Endothelial cell of umbilical vein (primary cell): ENCODE measurements at regions not wholly inside any gene's neighbourhood (a gene's known extent, or its start where the extent isn't known, plus 50 kb on each side); places are given as distances from the start of the nearest gene placed in this dataset.

Experiments used
- BruUV-seq: library from RNA; stranded (reverse); fragments of 400-500 nt; replicated peaks from 2 replicates; lab custom pipeline; 2021; lab: Mats Ljungman, UMichigan
- CTCF ChIA-PET: fragments of 300-600, 350-600 bp; sonication (Branson Sonifier 250); formaldehyde crosslinking; loops from one replicate; lab custom pipeline; 2021; ENCODE audit warnings: antibody characterized with exemption, inconsistent platforms; lab: Charles Lee
- POLR2A ChIA-PET: fragments of 300-600, 350-600 bp; sonication (Branson Sonifier 250); formaldehyde crosslinking; loops from one replicate; lab custom pipeline; 2021; ENCODE audit warnings: antibody characterized with exemption, inconsistent platforms; lab: Charles Lee
- DNase-seq: peaks from one replicate; pipeline ENCODE4 v3.0.0-alpha.2; 2011; ENCODE audit warnings: low read depth, low spot score
- FAIRE-seq: peaks from 2 replicates; lab custom pipeline; 2011; peaks lifted over from hg19 to GRCh38; lab: Jason Lieb, UNC
- H2AFZ ChIP-seq: 2 replicates; pipeline ENCODE4 v1.6.0; 2012; ENCODE audit warnings: low read depth, low read length, control low read depth, inconsistent platforms
- H3K27ac ChIP-seq: 2 replicates; pipeline ENCODE4 v1.5.1; 2011; ENCODE audit warnings: low read depth, mild to moderate bottlenecking, control low read depth, low read length, moderate library complexity; ENCODE audit not compliant: insufficient read depth
- H3K27me3 ChIP-seq, 2 experiments: 2 replicates each; pipeline versions ENCODE4 v1.6.0 to v1.6.1; 2011; ENCODE audit warnings: low read length in 2 of 2, mixed read lengths in 1 of 2; ENCODE audit not compliant: control insufficient read depth in 2 of 2, insufficient read depth in 2 of 2
- H3K36me3 ChIP-seq, 2 experiments: 2 replicates in 1 of 2; 3 replicates in 1 of 2; pipeline ENCODE4 v1.5.1; 2011; ENCODE audit warnings: low read length in 2 of 2, mild to moderate bottlenecking in 1 of 2, moderate library complexity in 1 of 2; ENCODE audit not compliant: control insufficient read depth in 2 of 2, insufficient read depth in 2 of 2; ENCODE audit errors: extremely low read depth in 1 of 2
- H3K4me1 ChIP-seq: 3 replicates; pipeline ENCODE4 v1.5.1; 2011; ENCODE audit warnings: mild to moderate bottlenecking, low read length; ENCODE audit not compliant: control insufficient read depth, insufficient read depth; ENCODE audit errors: extremely low read depth
- H3K4me2 ChIP-seq: 2 replicates; pipeline ENCODE4 v1.6.1; 2011; ENCODE audit warnings: low read length, control low read depth, mixed read lengths; ENCODE audit not compliant: insufficient read depth
- H3K4me3 ChIP-seq, 3 experiments: fragments of 200-600 bp in 1 of 3; sonication (generic), shearing (Covaris generic) in 1 of 3; replicated peaks in 1 of 3; 2 replicates each; pipeline ENCODE4 v1.5.1; 2011 to 2016; ENCODE audit warnings: control low read depth in 3 of 3, low read length in 3 of 3, mild to moderate bottlenecking in 2 of 3, inconsistent platforms in 1 of 3, low read depth in 1 of 3, moderate library complexity in 1 of 3; ENCODE audit not compliant: insufficient read depth in 1 of 3
- H3K79me2 ChIP-seq: 2 replicates; pipeline ENCODE4 v1.6.0; 2012; ENCODE audit warnings: low read length, inconsistent platforms; ENCODE audit not compliant: control insufficient read depth, insufficient read depth
- H3K9ac ChIP-seq: replicated peaks from 2 replicates; pipeline ENCODE3; 2011; ENCODE audit warnings: low read length, control low read depth; ENCODE audit not compliant: insufficient read depth; ENCODE audit errors: extremely low read depth
- H3K9me1 ChIP-seq: replicated peaks from 3 replicates; pipeline ENCODE4 v1.6.0; 2011; ENCODE audit warnings: mild to moderate bottlenecking, low read length; ENCODE audit not compliant: control insufficient read depth, insufficient read depth; ENCODE audit errors: extremely low read depth
- H3K9me3 ChIP-seq: replicated peaks from 2 replicates; pipeline ENCODE4 v1.5.1; 2012; ENCODE audit warnings: low read length, inconsistent platforms; ENCODE audit not compliant: control insufficient read depth, insufficient read depth
- H4K20me1 ChIP-seq: replicated peaks from 2 replicates; pipeline ENCODE3; 2011; ENCODE audit warnings: mild to moderate bottlenecking, low read length; ENCODE audit not compliant: control insufficient read depth, insufficient read depth; ENCODE audit errors: extremely low read depth
- CTCF ChIP-seq, 2 donors: IDR thresholded peaks; 1 replicate in 1 of 2; 2 replicates in 1 of 2; pipeline ENCODE4 v1.5.1; 2011; ENCODE audit warnings: low read length in 2 of 2, mild to moderate bottlenecking in 2 of 2, moderate library complexity in 2 of 2, control low read depth in 1 of 2, inconsistent platforms in 1 of 2, low read depth in 1 of 2; ENCODE audit not compliant: insufficient read depth in 1 of 2; ENCODE audit errors: extremely low read depth in 1 of 2
- EZH2 ChIP-seq: IDR thresholded peaks from 2 replicates; pipeline ENCODE4 v1.6.1; 2012; ENCODE audit warnings: borderline replicate concordance, low read depth, mild to moderate bottlenecking, moderate library complexity, low read length, inconsistent platforms; ENCODE audit not compliant: severe bottlenecking
- FOS ChIP-seq: IDR thresholded peaks from 2 replicates; pipeline ENCODE4 v1.6.1; 2011; ENCODE audit warnings: mild to moderate bottlenecking, low read length, moderate library complexity, borderline replicate concordance; ENCODE audit not compliant: insufficient read depth
- GATA2 ChIP-seq: IDR thresholded peaks from 2 replicates; pipeline ENCODE4 v1.7.0; 2011; ENCODE audit warnings: low read depth, mild to moderate bottlenecking, moderate library complexity, mixed read lengths, low read length; ENCODE audit not compliant: insufficient read length, insufficient read depth
- JUN ChIP-seq: IDR thresholded peaks from 2 replicates; pipeline ENCODE4 v1.6.1; 2011; ENCODE audit warnings: borderline replicate concordance, low read depth; ENCODE audit not compliant: insufficient read length, insufficient read depth
- MAX ChIP-seq: IDR thresholded peaks from 2 replicates; pipeline ENCODE4 v1.6.1; 2011; ENCODE audit not compliant: insufficient read depth, insufficient read length
- MYC ChIP-seq: IDR thresholded peaks from one replicate; pipeline ENCODE4 v1.6.1; 2011; ENCODE audit warnings: mild to moderate bottlenecking, low read depth, low read length
- POLR2A ChIP-seq: IDR thresholded peaks from 2 replicates; pipeline ENCODE4 v1.6.1; 2012; ENCODE audit warnings: low read depth, mild to moderate bottlenecking, control low read depth, low read length
- POLR2AphosphoS5 ChIP-seq: IDR thresholded peaks from 2 replicates; pipeline ENCODE4 v1.6.1; 2012; ENCODE audit warnings: low read depth, mild to moderate bottlenecking, control low read depth, low read length, moderate library complexity; ENCODE audit not compliant: insufficient read depth
- dilution Hi-C: fragments of 300-500 bp; cut with MboI; formaldehyde crosslinking; loops from one replicate; pipeline ENCODE4 v1.15.0; 2019; ENCODE audit warnings: low sequenced_read_pairs; ENCODE audit not compliant: extremely low pct_ligation_motif_present
- intact Hi-C: fragments of 100-400 bp; cut with micrococcal nuclease; formaldehyde crosslinking; loops from one replicate; pipeline ENCODE4 v1.10.0; 2022

- TF ChIP-seq EZH2 (no peak), GATA2 (no peak), JUN (no peak), CTCF (IDR thresholded peaks at IDR 0.05; ENCODE audit: extremely low read depth in 1 of 2, insufficient read depth in 1 of 2, low read depth in 1 of 2, low read length in 2 of 2) (no peak), MYC (no peak), MAX (no peak), POLR2A (no peak), POLR2AphosphoS5 (no peak), FOS (no peak)
- Histone ChIP-seq H3K27me3 (no peaks in the 10 kb centered on the region), H3K4me1 (peaks cover 5% of the 10 kb centered on the region), H3K9ac (no peak overlapping the region), H3K27ac (no peak overlapping the region), H2AFZ (no peak overlapping the region), H3K36me3 (no peaks in the 10 kb centered on the region), H3K4me2 (no peak overlapping the region), H3K4me3 (no peak overlapping the region), H4K20me1 (no peaks in the 10 kb centered on the region), H3K79me2 (no peaks in the 10 kb centered on the region), H3K9me3 (no peaks in the 10 kb centered on the region), H3K9me1 (no peaks in the 10 kb centered on the region)
- dilution Hi-C loops (loop anchor here (25.0 kb wide), 1 partner anchor 658 kb away; the partner anchor contains the start of gene SAMD5), intact Hi-C loops (no loop called here)
- ChIA-PET POLR2A (no interaction called here), CTCF (interaction anchor here (0.6 to 3.9 kb wide), 4 partner anchors 10 to 664 kb away, joined by 3 to 39 read pairs (median 4); no protein-coding TSS in a partner anchor)
- FAIRE-seq = no peak
- no TSS peak for BruUV-seq
- no peak for DNase-seq
Measured at GRCh38 chr6:148170286-148170685, 172.4 kb upstream of the SASH1 start.
